H9 (cell line): ENCODE measurements at regions not wholly inside any gene's neighbourhood (a gene's known extent, or its start where the extent isn't known, plus 50 kb on each side); places are given as distances from the start of the nearest gene placed in this dataset.

ENCODE experiments used
- DNase-seq: peaks from one replicate; pipeline ENCODE4 v3.0.0-alpha.2; 2017
- H2AFZ ChIP-seq: one replicate; pipeline ENCODE4 v1.6.1; 2013; ENCODE audit warnings: mild to moderate bottlenecking, low read length, control low read depth, moderate library complexity
- H2AK5ac ChIP-seq: 2 replicates; pipeline ENCODE4 v1.6.1; 2013; ENCODE audit warnings: low read length, control low read depth, mixed read lengths; ENCODE audit not compliant: insufficient read length
- H2BK120ac ChIP-seq: one replicate; pipeline ENCODE4 v1.6.1; 2013; ENCODE audit warnings: low read depth, mild to moderate bottlenecking, low read length, control low read depth, inconsistent platforms; ENCODE audit not compliant: poor library complexity, severe bottlenecking
- H2BK12ac ChIP-seq: 2 replicates; pipeline ENCODE4 v1.6.1; 2013; ENCODE audit warnings: low read length, control low read depth, mixed read lengths, low read depth; ENCODE audit not compliant: insufficient read length
- H2BK15ac ChIP-seq: 2 replicates; pipeline ENCODE4 v1.6.1; 2013; ENCODE audit warnings: low read depth, low read length, control low read depth
- H2BK20ac ChIP-seq: one replicate; pipeline ENCODE4 v1.6.1; 2013; ENCODE audit warnings: low read depth, mild to moderate bottlenecking, low read length, control low read depth, inconsistent platforms; ENCODE audit not compliant: poor library complexity, severe bottlenecking
- H2BK5ac ChIP-seq: 2 replicates; pipeline ENCODE4 v1.6.1; 2013; ENCODE audit warnings: low read length, control low read depth, mixed read lengths; ENCODE audit not compliant: insufficient read length
- H3K14ac ChIP-seq: 2 replicates; pipeline ENCODE4 v1.6.1; 2013; ENCODE audit warnings: low read length, control low read depth; ENCODE audit not compliant: insufficient read depth
- H3K18ac ChIP-seq: 2 replicates; pipeline ENCODE4 v1.6.1; 2013; ENCODE audit warnings: low read depth, mild to moderate bottlenecking, mixed read lengths, low read length, control low read depth; ENCODE audit not compliant: insufficient read length
- H3K23ac ChIP-seq: 2 replicates; pipeline ENCODE4 v1.6.1; 2013; ENCODE audit warnings: low read length, control low read depth, mixed read lengths, low read depth; ENCODE audit not compliant: insufficient read length
- H3K23me2 ChIP-seq: 2 replicates; pipeline ENCODE4 v1.6.1; 2013; ENCODE audit warnings: low read depth, mild to moderate bottlenecking, mixed read lengths, low read length, control low read depth; ENCODE audit not compliant: insufficient read length, poor library complexity, severe bottlenecking
- H3K27ac ChIP-seq: 2 replicates; pipeline ENCODE4 v1.5.1; 2013; ENCODE audit warnings: low read length, control low read depth, mixed read lengths, low read depth; ENCODE audit not compliant: insufficient read length
- H3K27me3 ChIP-seq: 2 replicates; pipeline ENCODE4 v1.6.1; 2013; ENCODE audit warnings: low read length, control low read depth, inconsistent platforms; ENCODE audit not compliant: insufficient read depth
- H3K4ac ChIP-seq: 2 replicates; pipeline ENCODE4 v1.6.1; 2013; ENCODE audit warnings: low read depth, mild to moderate bottlenecking, control low read depth, inconsistent platforms, low read length, moderate library complexity
- H3K4me1 ChIP-seq: 2 replicates; pipeline ENCODE4 v1.6.1; 2013; ENCODE audit warnings: low read length, control low read depth, inconsistent platforms; ENCODE audit not compliant: insufficient read depth
- H3K4me2 ChIP-seq: 2 replicates; pipeline ENCODE4 v1.6.1; 2013; ENCODE audit warnings: low read length, control low read depth, mixed read lengths; ENCODE audit not compliant: insufficient read length, insufficient read depth
- H3K56ac ChIP-seq: 2 replicates; pipeline ENCODE4 v1.6.1; 2013; ENCODE audit warnings: low read depth, mild to moderate bottlenecking, mixed read lengths, low read length, control low read depth; ENCODE audit not compliant: insufficient read length
- H3K79me1 ChIP-seq: 2 replicates; pipeline ENCODE4 v1.6.1; 2013; ENCODE audit warnings: low read depth, mild to moderate bottlenecking, moderate library complexity, low read length, control low read depth, inconsistent platforms; ENCODE audit not compliant: insufficient read depth, poor library complexity, severe bottlenecking
- H3K79me2 ChIP-seq: 2 replicates; pipeline ENCODE4 v1.6.1; 2013; ENCODE audit warnings: low read length, control low read depth, inconsistent platforms; ENCODE audit not compliant: insufficient read depth
- H3K9ac ChIP-seq: 2 replicates; pipeline ENCODE4 v1.6.1; 2013; ENCODE audit warnings: low read length, control low read depth, mixed read lengths; ENCODE audit not compliant: insufficient read length; ENCODE audit errors: extremely low read depth
- H3K9me3 ChIP-seq: one replicate; pipeline ENCODE4 v1.6.1; 2013; ENCODE audit warnings: low read depth, low read length, inconsistent platforms; ENCODE audit not compliant: control insufficient read depth
- H3T11ph ChIP-seq: one replicate; pipeline ENCODE4 v1.6.1; 2013; ENCODE audit warnings: mild to moderate bottlenecking, low read length, control low read depth, inconsistent platforms
- H4K20me1 ChIP-seq: one replicate; pipeline ENCODE4 v1.6.1; 2013; ENCODE audit not compliant: control insufficient read depth, insufficient read length, insufficient read depth
- H4K5ac ChIP-seq: 2 replicates; pipeline ENCODE4 v1.6.1; 2013; ENCODE audit warnings: low read depth, mild to moderate bottlenecking, mixed read lengths, low read length, control low read depth; ENCODE audit not compliant: insufficient read length
- H4K8ac ChIP-seq: replicated peaks from 2 replicates; pipeline ENCODE4 v1.6.1; 2013; ENCODE audit warnings: low read length, control low read depth, mixed read lengths, low read depth; ENCODE audit not compliant: insufficient read length
- H4K91ac ChIP-seq: 2 replicates; pipeline ENCODE4 v1.6.1; 2013; ENCODE audit warnings: low read depth, mild to moderate bottlenecking, moderate library complexity, mixed read lengths, low read length, control low read depth; ENCODE audit not compliant: insufficient read length
- H3K27ac Mint-ChIP-seq, 3 experiments: 2 replicates in 2 of 3; 3 replicates in 1 of 3; pipeline ENCODE4 v1.8.0; 2020 to 2021; ENCODE audit warnings: mixed read lengths in 3 of 3, mild to moderate bottlenecking in 1 of 3, moderate library complexity in 1 of 3
- H3K27me3 Mint-ChIP-seq: 2 replicates; pipeline ENCODE4 v1.8.0; 2021; ENCODE audit warnings: low read depth, mild to moderate bottlenecking, moderate library complexity, mixed read lengths
- H3K36me3 Mint-ChIP-seq, 3 experiments: 2 replicates in 2 of 3; 3 replicates in 1 of 3; pipeline ENCODE4 v1.8.0; 2020 to 2021; ENCODE audit warnings: low read depth in 3 of 3, mixed read lengths in 3 of 3; ENCODE audit not compliant: insufficient read depth in 1 of 3
- H3K4me1 Mint-ChIP-seq, 2 experiments: 2 replicates each; pipeline ENCODE4 v1.8.0; 2020; ENCODE audit warnings: mixed read lengths in 2 of 2
- H3K4me3 Mint-ChIP-seq, 2 experiments: 2 replicates in 1 of 2; 3 replicates in 1 of 2; pipeline ENCODE4 v1.8.0; 2020 to 2021; ENCODE audit warnings: mild to moderate bottlenecking in 2 of 2, mixed read lengths in 2 of 2, moderate library complexity in 1 of 2
- H3K9me3 Mint-ChIP-seq, 2 experiments: 2 replicates in 1 of 2; 3 replicates in 1 of 2; pipeline ENCODE4 v1.8.0; 2020; ENCODE audit warnings: mild to moderate bottlenecking in 2 of 2, mixed read lengths in 2 of 2, moderate library complexity in 1 of 2
- WGBS: extraction: QIAGEN DNeasy Blood & Tissue Kit; methylation state at CpG from one replicate; pipeline ENCODE4 v1.1.7; 2013; ENCODE audit warnings: missing lambda C conversion rate, low lambda C conversion rate, mixed read lengths; ENCODE audit not compliant: insufficient read length; ENCODE audit errors: extremely low coverage; 5-methylcytosine and 5-hydroxymethylcytosine counted together
- TF ChIP-seq, protein P1 (sequence below): fragments of 200-600 bp; sonication (generic); conservative IDR thresholded peaks from 3 replicates; pipeline ENCODE4 v1.8.0; 2021; ENCODE audit warnings: antibody characterized with exemption, mild to moderate bottlenecking

DNA sequence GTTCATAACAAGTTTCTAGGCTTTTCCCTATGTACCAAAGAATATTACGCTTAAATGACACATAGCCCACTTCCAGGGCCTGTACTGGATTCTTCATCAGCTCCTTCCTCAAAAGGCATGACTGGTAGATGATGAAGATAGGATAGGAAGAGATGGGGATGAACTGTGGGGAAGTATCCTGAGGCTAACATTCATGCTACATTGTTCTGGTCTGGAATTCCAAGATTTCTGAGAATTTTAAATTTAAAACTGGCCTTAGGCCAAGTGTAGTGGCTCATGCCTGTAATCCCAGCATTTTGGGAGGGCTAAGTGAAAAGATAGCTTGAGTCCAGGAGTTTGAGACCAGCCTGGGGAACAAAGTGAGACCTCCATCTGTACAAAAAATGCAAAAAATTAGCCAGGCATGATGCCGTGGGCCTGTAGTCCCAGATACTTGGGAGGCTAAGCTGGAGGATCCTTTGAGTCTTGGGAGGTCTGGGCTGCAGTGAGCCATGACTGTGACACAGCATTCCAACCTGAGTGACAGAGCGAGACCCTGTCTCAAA, 160.1 kb upstream of the PLAAT1 start:
- Mint-ChIP-seq H3K27me3 (no peaks in the 10 kb centered on the region), H3K9me3 (peaks cover 14 to 16% of the 10 kb centered on the region in 2 experiments), H3K4me3 (no peak overlapping the region), H3K4me1 (peaks cover 0 to 7% of the 10 kb centered on the region in 2 experiments; a peak in 2 of 4 replicates), H3K36me3 (peaks cover 2 to 14% (median 9%) of the 10 kb centered on the region in 3 experiments; a peak in 6 of 7 replicates), H3K27ac (no peak overlapping the region)
- Histone ChIP-seq H2BK5ac (no peak overlapping the region), H3K9me3 (no peaks in the 10 kb centered on the region), H3K79me1 (no peaks in the 10 kb centered on the region), H3K4me2 (no peak overlapping the region), H2BK120ac (no peak overlapping the region), H3K27me3 (no peaks in the 10 kb centered on the region), H3K4me1 (no peaks in the 10 kb centered on the region), H3K23me2 (no peaks in the 10 kb centered on the region), H3K23ac (no peak overlapping the region), H2BK12ac (no peak overlapping the region), H2BK20ac (no peak overlapping the region), H3T11ph (no peak overlapping the region), H3K56ac (no peak overlapping the region), H2AFZ (no peak overlapping the region), H3K4ac (no peak overlapping the region), H4K20me1 (no peaks in the 10 kb centered on the region), H3K27ac (no peak overlapping the region), H4K8ac (no peak overlapping the region), H3K79me2 (no peaks in the 10 kb centered on the region), H2BK15ac (no peak overlapping the region), H4K5ac (no peak overlapping the region), H3K18ac (no peak overlapping the region), H4K91ac (no peak overlapping the region), H2AK5ac (no peak overlapping the region), H3K14ac (no peak overlapping the region), H3K9ac (no peak overlapping the region)
- no peak for DNase-seq
- TF ChIP-seq, protein P1, sequence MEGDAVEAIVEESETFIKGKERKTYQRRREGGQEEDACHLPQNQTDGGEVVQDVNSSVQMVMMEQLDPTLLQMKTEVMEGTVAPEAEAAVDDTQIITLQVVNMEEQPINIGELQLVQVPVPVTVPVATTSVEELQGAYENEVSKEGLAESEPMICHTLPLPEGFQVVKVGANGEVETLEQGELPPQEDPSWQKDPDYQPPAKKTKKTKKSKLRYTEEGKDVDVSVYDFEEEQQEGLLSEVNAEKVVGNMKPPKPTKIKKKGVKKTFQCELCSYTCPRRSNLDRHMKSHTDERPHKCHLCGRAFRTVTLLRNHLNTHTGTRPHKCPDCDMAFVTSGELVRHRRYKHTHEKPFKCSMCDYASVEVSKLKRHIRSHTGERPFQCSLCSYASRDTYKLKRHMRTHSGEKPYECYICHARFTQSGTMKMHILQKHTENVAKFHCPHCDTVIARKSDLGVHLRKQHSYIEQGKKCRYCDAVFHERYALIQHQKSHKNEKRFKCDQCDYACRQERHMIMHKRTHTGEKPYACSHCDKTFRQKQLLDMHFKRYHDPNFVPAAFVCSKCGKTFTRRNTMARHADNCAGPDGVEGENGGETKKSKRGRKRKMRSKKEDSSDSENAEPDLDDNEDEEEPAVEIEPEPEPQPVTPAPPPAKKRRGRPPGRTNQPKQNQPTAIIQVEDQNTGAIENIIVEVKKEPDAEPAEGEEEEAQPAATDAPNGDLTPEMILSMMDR = no peak
- WGBS = no CpG with 5 or more reads among the region's 3 CpGs
